MM.1S (cell line): ENCODE measurements at regions not wholly inside any gene's neighbourhood (a gene's known extent, or its start where the extent isn't known, plus 50 kb on each side); places are given as distances from the start of the nearest gene placed in this dataset.

ENCODE experiments used
- DNase-seq: peaks from one replicate; pipeline ENCODE4 v3.0.0-alpha.2; 2015
- H2AFZ ChIP-seq: fragments of 300-600 bp; sonication (generic); 2 replicates; pipeline ENCODE4 v1.6.0; 2016; ENCODE audit warnings: antibody characterized with exemption, low read length
- H3F3A ChIP-seq: fragments of 300-600 bp; sonication (generic); 2 replicates; pipeline ENCODE4 v1.6.1; 2016; ENCODE audit warnings: mild to moderate bottlenecking, antibody characterized with exemption, low read length, moderate library complexity, mixed read lengths; ENCODE audit not compliant: insufficient read depth
- H3K27ac ChIP-seq: fragments of 300-600 bp; sonication (generic); 2 replicates; pipeline ENCODE4 v1.5.1; 2016; ENCODE audit warnings: mild to moderate bottlenecking, low read length
- H3K27me3 ChIP-seq: fragments of 300-600 bp; sonication (generic); replicated peaks from 2 replicates; pipeline ENCODE4 v1.6.0; 2016; ENCODE audit warnings: low read length; ENCODE audit not compliant: insufficient read depth
- H3K36me3 ChIP-seq: fragments of 300-600 bp; sonication (generic); replicated peaks from 2 replicates; pipeline ENCODE4 v1.6.1; 2016; ENCODE audit warnings: mild to moderate bottlenecking, low read length, mixed read lengths; ENCODE audit not compliant: insufficient read depth
- H3K4me1 ChIP-seq: fragments of 300-600 bp; sonication (generic); 2 replicates; pipeline ENCODE4 v1.6.1; 2016; ENCODE audit warnings: low read length, mixed read lengths
- H3K4me2 ChIP-seq: fragments of 300-600 bp; sonication (generic); 2 replicates; pipeline ENCODE4 v1.6.0; 2016; ENCODE audit warnings: low read depth, low read length
- H3K4me3 ChIP-seq: fragments of 300-600 bp; sonication (generic); 2 replicates; pipeline ENCODE4 v1.5.1; 2016; ENCODE audit warnings: low read length, mixed read lengths
- H3K79me2 ChIP-seq: fragments of 300-600 bp; sonication (generic); 2 replicates; pipeline ENCODE4 v1.6.1; 2016; ENCODE audit warnings: mixed run types, low read length, mixed read lengths
- H3K9ac ChIP-seq: fragments of 300-600 bp; sonication (generic); 2 replicates; pipeline ENCODE4 v1.6.1; 2016; ENCODE audit warnings: low read length, mixed read lengths
- H3K9me2 ChIP-seq: fragments of 300-600 bp; sonication (generic); replicated peaks from 2 replicates; pipeline ENCODE4 v1.6.1; 2016; ENCODE audit warnings: mild to moderate bottlenecking, low read length, mixed read lengths; ENCODE audit not compliant: insufficient read depth
- H3K9me3 ChIP-seq: fragments of 300-600 bp; sonication (generic); replicated peaks from 2 replicates; pipeline ENCODE4 v1.6.1; 2016; ENCODE audit warnings: mild to moderate bottlenecking, low read length, mixed read lengths; ENCODE audit not compliant: insufficient read depth
- H4K20me1 ChIP-seq: fragments of 300-600 bp; sonication (generic); 2 replicates; pipeline ENCODE4 v1.6.1; 2016; ENCODE audit warnings: mild to moderate bottlenecking, low read length, moderate library complexity, mixed read lengths; ENCODE audit not compliant: insufficient read depth
- CTCF ChIP-seq: fragments of 300-600 bp; sonication (generic); IDR thresholded peaks from 2 replicates; pipeline ENCODE4 v1.5.1; 2016; ENCODE audit warnings: antibody characterized with exemption, low read length, mixed read lengths
- EZH2 ChIP-seq: fragments of 300-600 bp; sonication (generic); optimal IDR thresholded peaks from 2 replicates; pipeline ENCODE3; 2017; ENCODE audit warnings: low read depth, mild to moderate bottlenecking, antibody characterized with exemption, low read length, mixed read lengths
- EZH2phosphoT487 ChIP-seq: fragments of 300-600 bp; sonication (generic); IDR thresholded peaks from 2 replicates; pipeline ENCODE4 v1.6.1; 2018; ENCODE audit warnings: antibody characterized with exemption, low read length

GRCh38 chr10:58919927-58920654, 256.4 kb upstream of the PHYHIPL start:
- Histone ChIP-seq H3K9ac (no peak overlapping the region), H3K4me2 (no peak overlapping the region), H3K27me3 (no peaks in the 10 kb centered on the region), H4K20me1 (no peaks in the 10 kb centered on the region), H3F3A (no peaks in the 10 kb centered on the region), H3K4me3 (no peak overlapping the region), H2AFZ (no peak overlapping the region), H3K36me3 (no peaks in the 10 kb centered on the region), H3K9me3 (no peaks in the 10 kb centered on the region), H3K79me2 (no peaks in the 10 kb centered on the region), H3K9me2 (no peaks in the 10 kb centered on the region), H3K4me1 (no peaks in the 10 kb centered on the region), H3K27ac (no peak overlapping the region)
- DNase-seq: no peak
- TF ChIP-seq EZH2phosphoT487 (no peak), CTCF (no peak), EZH2 (no peak)

- Histone ChIP-seq H3K9me3 (no peaks in the 10 kb centered on the region), H3K4me2 (no peak overlapping the region), H3K27ac (no peak overlapping the region), H3F3A (no peaks in the 10 kb centered on the region), H3K79me2 (no peaks in the 10 kb centered on the region), H3K4me1 (no peaks in the 10 kb centered on the region), H2AFZ (no peak overlapping the region), H3K9ac (no peak overlapping the region), H3K4me3 (no peak overlapping the region), H3K36me3 (no peaks in the 10 kb centered on the region), H3K9me2 (no peaks in the 10 kb centered on the region), H3K27me3 (no peaks in the 10 kb centered on the region), H4K20me1 (no peaks in the 10 kb centered on the region)
- TF ChIP-seq EZH2phosphoT487 (no peak), EZH2 (no peak), CTCF (no peak)
- DNase-seq: no peak
These were observed 255.8 kb upstream of the PHYHIPL start for GRCh38 chr10:58920655-58921003.

GRCh38 chr10:58921421-58921855, 255.0 kb upstream of the PHYHIPL start:
- no peak overlapping the region for H2AFZ ChIP-seq

More at GRCh38 chr10:58921421-58921855, 255.0 kb upstream of the PHYHIPL start:
- Histone ChIP-seq H3K9me3 (no peaks in the 10 kb centered on the region), H3K27me3 (no peaks in the 10 kb centered on the region), H3K9ac (no peak overlapping the region), H3K4me3 (no peak overlapping the region), H3K79me2 (no peaks in the 10 kb centered on the region), H3K4me1 (no peaks in the 10 kb centered on the region), H3K36me3 (no peaks in the 10 kb centered on the region), H3K9me2 (no peaks in the 10 kb centered on the region), H3F3A (no peaks in the 10 kb centered on the region), H4K20me1 (no peaks in the 10 kb centered on the region), H3K27ac (no peak overlapping the region), H3K4me2 (no peak overlapping the region)
- no peak for DNase-seq
- TF ChIP-seq EZH2phosphoT487 (no peak), CTCF (no peak), EZH2 (no peak)
